Hematopoietic multipotent progenitor cell (in vitro differentiated cells): ENCODE measurements at regions not wholly inside any gene's neighbourhood (a gene's known extent, or its start where the extent isn't known, plus 50 kb on each side); places are given as distances from the start of the nearest gene placed in this dataset.
"Not testable (repeated sequence)": the region's sequence is repeated elsewhere in the genome, so short reads cannot be mapped to it uniquely, and the experiment has no call there.

Experiments used
- DNase-seq, 3 donors: peaks; one replicate each; pipeline ENCODE4 v3.0.0-alpha.2; 2011 to 2015; ENCODE audit warnings: low read depth in 2 of 3, low spot score in 2 of 3

DNA sequence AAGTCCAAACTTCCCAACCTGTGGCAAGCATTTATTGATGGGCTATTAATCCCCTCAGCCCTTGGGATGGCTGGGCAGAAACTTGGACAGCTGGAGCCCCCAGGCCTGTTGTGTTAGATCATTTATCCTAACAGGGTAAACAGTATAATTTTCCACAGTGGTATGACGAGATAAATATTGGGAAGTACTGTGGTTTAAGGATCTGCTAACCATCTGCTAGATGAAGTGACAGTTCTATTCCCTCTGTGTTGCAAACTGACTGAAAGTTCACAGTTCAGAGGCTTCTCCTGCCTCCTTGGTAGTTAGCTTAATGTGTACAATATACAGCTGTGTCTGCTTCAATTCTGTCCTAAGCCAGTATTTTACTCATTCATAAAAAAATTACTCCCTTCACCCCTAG, 127.5 kb upstream of the CHODL start:
- no peak for DNase-seq

DNA sequence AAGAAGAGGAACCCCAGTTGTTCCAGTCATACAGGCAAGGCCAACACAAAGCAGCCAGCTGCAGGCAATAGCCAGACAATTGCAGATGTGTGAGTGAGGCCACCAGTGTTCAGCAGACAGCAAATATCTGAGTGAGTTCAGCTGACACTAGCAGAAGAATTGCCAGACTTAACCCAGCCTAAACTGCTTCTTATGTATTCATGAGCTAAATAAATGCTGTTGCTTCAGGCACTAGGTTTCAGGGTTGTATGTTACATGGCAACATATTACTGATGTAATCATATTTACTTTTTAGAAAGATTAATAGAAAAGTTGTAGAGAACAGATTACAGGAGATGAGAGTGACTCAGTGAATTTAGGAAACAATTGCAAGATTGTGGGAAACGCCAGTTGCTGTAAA, 129.8 kb upstream of the CHODL start:
- DNase-seq, result no peak

DNA sequence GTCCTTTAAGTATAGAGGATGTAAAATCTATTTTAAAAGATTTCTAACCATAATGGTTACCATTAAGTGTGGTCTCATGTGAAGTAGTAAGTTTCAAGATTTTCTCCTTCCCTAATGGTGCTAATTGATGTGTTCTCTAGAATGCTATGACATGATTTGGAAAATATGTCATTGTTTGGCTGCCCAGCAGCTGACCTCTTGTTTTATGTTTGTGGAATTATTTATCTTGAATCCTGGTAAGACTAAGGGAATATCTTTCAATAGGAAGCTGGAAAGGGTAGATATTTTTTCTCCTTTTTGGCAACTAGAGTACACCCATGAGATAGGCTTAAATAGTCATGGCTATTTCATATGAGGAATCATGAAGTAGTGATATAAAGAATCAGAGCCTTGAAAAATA, 139.8 kb upstream of the CHODL start:
- DNase-seq, result no peak

- not testable (repeated sequence) for DNase-seq
Measured at GRCh38 chr21:18096413-18096812, 148.2 kb upstream of the CHODL start.

- no peak for DNase-seq
Measured at GRCh38 chr21:18089786-18090185, 154.8 kb upstream of the CHODL start.

DNA sequence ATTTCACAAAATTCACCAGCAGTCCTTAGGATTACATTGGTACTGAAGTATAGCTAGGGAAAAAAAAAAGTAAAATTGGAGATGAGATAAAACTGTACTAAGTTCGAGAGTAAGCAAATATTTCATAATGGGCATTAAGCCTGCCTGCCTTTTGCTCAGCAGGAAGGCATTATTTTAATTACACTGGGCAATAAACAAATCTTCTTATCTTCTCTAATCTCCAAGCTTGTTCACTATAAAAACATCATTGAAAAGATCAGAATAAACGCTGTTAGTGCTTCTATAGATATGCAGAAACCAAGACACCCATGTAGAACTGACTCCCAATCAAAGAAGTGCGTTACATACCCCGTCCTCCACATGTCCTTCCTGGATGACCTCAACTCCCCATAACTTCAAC, 174.2 kb upstream of the CHODL start:
- DNase-seq, result no peak

GRCh38 chr21:18069875-18070274, 174.8 kb upstream of the CHODL start:
- no peak for DNase-seq

- no peak for DNase-seq
Measured at GRCh38 chr21:18060402-18060801, 184.2 kb upstream of the CHODL start.

DNA sequence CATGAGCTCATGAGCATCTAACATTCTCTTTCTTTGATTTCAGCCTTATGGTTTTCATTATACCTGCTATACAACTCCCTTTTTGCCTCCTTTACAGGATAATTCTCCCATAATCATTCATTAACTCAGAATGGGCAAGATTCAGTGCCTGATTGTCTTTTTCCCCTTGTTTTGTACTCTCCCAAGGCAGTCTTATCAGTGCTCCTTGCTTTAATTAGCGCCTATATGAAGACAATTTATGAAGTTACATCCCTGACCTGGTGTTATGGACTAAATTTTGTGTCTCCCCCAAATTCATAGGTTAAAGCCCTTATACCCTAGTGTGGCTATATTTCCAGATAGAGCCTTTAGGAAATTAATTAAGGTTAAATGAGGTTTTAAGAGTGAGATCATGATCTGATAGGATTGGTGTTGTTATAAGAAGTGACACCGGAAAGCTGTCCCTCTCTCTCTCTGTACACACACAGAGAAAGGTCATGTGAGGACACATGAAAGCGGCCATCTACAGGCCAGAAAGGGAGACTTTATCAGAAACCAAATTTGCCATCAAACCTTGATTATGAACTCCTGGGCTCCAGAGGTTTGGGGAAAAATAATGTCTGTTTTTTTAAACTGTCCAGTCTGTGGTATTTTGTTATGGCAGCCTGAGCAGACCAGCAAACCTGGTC, 185.8 kb upstream of the CHODL start:
- no peak for DNase-seq

DNA sequence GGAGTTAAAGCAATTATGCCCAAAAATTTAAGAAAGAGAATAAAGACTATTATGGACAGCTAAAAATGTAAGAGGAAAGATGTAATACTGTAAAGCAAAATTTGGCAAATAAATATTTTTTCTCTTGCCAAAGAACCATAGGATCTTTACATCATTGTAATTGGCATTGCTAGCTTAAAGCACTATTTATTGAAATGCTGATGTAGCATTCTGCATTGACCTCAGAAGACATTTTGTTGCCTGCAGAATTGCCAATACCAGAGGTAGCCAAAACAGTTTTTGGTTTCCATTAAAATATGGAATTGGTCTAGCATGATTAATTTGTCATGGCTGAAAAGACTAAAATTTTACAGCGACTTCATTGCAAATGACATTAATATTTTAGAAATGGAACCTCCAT, 191.5 kb upstream of the CHODL start:
- no peak for DNase-seq

- no peak for DNase-seq
Measured at GRCh38 chr21:18049461-18049860, 195.2 kb upstream of the CHODL start.

- peak in 2 of 3 donors; percentile 30 to 68 for DNase-seq
Measured at GRCh38 chr21:18041012-18041411, 203.6 kb upstream of the CHODL start.

GRCh38 chr21:18030248-18030647, 211.1 kb upstream of the C21orf91 start:
- no peak for DNase-seq

DNA sequence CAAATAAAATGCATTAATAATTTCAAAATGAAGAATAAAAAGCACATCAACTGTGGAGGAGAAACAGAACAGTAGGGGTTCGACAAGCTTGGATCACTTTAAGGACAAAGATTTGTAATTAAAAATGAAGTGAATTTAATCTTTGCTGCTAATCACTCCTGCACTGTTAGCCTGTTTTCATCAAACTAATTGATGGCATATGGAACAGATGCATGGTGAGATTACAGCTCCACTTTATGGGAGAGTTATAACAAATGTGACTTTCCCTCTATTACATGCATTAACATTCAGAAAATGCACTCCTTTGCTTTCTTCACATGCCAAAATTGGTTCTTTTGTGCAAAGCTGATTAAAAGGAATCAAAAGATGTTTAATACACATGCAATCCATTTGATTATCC, 207.2 kb upstream of the C21orf91 start:
- DNase-seq, result no peak

- DNase-seq, result no peak
Measured at GRCh38 chr21:18023711-18024110, 204.6 kb upstream of the C21orf91 start.

- no peak for DNase-seq
Measured at GRCh38 chr21:18023157-18023556, 204.0 kb upstream of the C21orf91 start.

DNA sequence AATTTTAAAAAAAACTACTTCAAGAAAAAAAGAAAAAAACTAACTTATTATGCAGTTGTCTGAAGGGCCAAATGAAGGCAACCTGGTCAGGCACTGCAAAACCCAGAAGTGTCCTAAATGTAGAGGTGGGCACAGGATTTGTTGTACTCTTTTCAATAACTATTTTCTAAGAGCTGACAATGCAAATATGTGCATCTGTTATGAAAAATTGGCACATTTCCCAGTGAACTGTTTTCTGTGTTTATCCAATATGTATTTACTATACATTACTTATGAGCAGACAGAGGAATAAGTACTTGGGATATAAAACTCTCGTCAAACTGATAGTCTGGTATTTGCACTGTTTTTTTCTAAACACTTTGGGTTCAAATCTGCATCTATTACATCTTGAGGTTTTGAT, 188.0 kb upstream of the C21orf91 start:
- DNase-seq, result no peak

DNA sequence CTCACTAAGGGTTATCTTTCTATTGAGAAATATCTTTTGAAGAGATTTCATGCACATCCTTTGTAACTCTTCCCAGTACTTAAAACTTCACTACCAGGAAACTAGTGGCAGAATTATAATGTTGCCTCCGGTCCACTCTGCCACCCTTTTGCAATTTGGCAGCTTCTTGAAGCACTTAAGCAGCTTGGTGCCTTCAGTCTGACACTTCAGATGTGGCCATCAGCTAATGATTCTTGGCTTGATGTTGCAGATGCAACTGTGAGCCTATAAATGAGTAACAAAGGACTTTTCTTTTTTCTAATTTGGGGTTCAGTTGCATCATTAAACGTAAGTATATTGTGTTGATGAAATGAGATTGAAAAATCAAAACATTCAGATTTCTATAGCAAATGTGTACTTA, 187.5 kb upstream of the C21orf91 start:
- DNase-seq, result no peak

GRCh38 chr21:18002393-18002792, 183.2 kb upstream of the C21orf91 start:
- DNase-seq, result no peak

DNA sequence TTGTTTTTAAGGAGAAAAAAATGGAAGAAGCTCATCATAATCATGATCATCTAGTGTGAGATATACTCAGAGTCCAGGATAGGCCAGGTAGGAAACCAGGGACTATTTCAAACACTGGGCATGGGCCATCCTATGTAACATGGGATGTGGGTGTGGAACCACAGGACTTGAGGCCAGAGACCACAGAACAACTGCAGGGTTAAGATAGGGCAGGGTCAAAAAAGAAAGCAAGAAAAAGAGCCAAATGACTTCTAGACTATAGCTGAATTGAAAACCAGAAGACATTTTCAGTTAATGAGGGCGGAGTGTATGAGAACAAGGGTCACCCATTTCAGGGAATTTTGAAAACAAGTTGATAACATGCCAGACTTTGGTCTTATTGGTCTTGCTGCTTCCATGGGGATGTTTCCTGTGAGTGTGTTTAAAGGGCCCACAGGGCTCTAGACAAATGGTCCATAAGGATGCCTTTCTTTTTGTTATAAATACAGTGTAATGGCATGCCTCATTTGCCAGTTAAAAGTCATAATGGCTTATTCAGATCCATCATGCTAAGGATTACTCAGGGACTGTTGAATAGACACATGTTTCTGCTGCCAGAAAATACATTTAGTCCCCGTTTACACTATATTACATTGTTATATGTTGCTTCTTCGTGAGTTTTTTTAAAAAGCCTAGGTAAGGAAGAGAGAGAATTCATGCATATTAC, 182.0 kb upstream of the C21orf91 start:
- peak in 2 of 3 donors; percentile 15 to 46 for DNase-seq

DNA sequence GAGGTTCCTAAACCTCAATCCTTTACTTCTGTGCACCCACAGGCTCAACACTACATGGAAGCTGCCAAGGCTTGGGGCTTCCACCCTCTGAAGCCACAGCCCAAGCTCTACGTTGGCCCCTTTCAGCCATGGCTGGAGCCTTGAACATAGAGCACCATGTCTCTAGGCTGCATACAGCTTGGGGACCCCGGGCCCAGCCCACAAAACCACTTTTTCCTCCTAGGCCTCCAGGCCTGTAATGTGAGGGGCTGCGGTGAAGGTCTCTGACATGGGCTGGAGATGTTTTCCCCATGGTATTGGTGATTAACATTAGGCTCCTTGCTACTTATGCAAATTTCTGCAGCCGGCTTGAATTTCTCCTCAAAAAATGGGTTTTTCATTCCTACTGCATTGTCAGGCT, 179.4 kb upstream of the C21orf91 start:
- DNase-seq, result not testable (repeated sequence)

- no peak for DNase-seq
Measured at GRCh38 chr21:17989780-17990179, 170.6 kb upstream of the C21orf91 start.

GRCh38 chr21:17988102-17988437, 168.9 kb upstream of the C21orf91 start:
- no peak for DNase-seq
